AG09309 (cell line): ENCODE measurements at regions not wholly inside any gene's neighbourhood (a gene's known extent, or its start where the extent isn't known, plus 50 kb on each side); places are given as distances from the start of the nearest gene placed in this dataset.

Experiments used
- DNase-seq: peaks from one replicate; pipeline ENCODE4 v3.0.0-alpha.2; 2010; ENCODE audit warnings: low read depth
- H3K4me3 ChIP-seq: 2 replicates; pipeline ENCODE4 v1.5.1; 2011; ENCODE audit warnings: mild to moderate bottlenecking, low read depth, low read length, moderate library complexity; ENCODE audit not compliant: control insufficient read depth
- CTCF ChIP-seq: IDR thresholded peaks from 2 replicates; pipeline ENCODE4 v1.5.1; 2011; ENCODE audit warnings: mild to moderate bottlenecking, low read depth, low read length, inconsistent platforms; ENCODE audit not compliant: insufficient read depth, control insufficient read depth; ENCODE audit errors: missing control alignments

GRCh38 chr2:150626934-150627411, 139.5 kb upstream of the RND3 start:
- no peak for TF ChIP-seq CTCF
- DNase-seq: no peak
- H3K4me3 ChIP-seq: no peak overlapping the region

- TF ChIP-seq CTCF: no peak
- no peak overlapping the region for H3K4me3 ChIP-seq
- DNase-seq: no peak
These were observed 138.3 kb upstream of the RND3 start for GRCh38 chr2:150625741-150626140.

- H3K4me3 ChIP-seq: no peak overlapping the region
- no peak for TF ChIP-seq CTCF
- no peak for DNase-seq
These were observed 137.8 kb upstream of the RND3 start for GRCh38 chr2:150625303-150625702.

GRCh38 chr2:150624001-150624401, 136.5 kb upstream of the RND3 start:
- DNase-seq: no peak
- TF ChIP-seq CTCF: no peak
- H3K4me3 ChIP-seq: no peak overlapping the region

- no peak for DNase-seq
- H3K4me3 ChIP-seq: no peak overlapping the region
- no peak for TF ChIP-seq CTCF
These were observed 134.2 kb upstream of the RND3 start for GRCh38 chr2:150621526-150622213.

GRCh38 chr2:150620855-150621254, 133.4 kb upstream of the RND3 start:
- no peak for TF ChIP-seq CTCF
- no peak overlapping the region for H3K4me3 ChIP-seq
- DNase-seq: peak; percentile 81
